IMR-90 (cell line): ENCODE measurements at regions not wholly inside any gene's neighbourhood (a gene's known extent, or its start where the extent isn't known, plus 50 kb on each side); places are given as distances from the start of the nearest gene placed in this dataset.

Experiments
- ATAC-seq: fragments of 200-7000 bp; cut with Tn5 transposase; 2 replicates; pipeline ENCODE4 v1.9.1; 2020; ENCODE audit warnings: low read depth, mild to moderate bottlenecking, moderate library complexity
- BruUV-seq: library from RNA; stranded (reverse); fragments of 400-500 nt; replicated peaks from 2 replicates; lab custom pipeline; 2021; lab: Mats Ljungman, UMichigan
- CTCF ChIA-PET: fragments of 300-600 bp; formaldehyde crosslinking; extraction: SDS; loops from one replicate; lab custom pipeline; 2021; ENCODE audit warnings: antibody characterized with exemption; lab: Yijun Ruan, JAX
- POLR2A ChIA-PET: fragments of 300-600 bp; sonication (Branson Sonifier 250); formaldehyde crosslinking; loops from one replicate; lab custom pipeline; 2022; ENCODE audit warnings: antibody characterized with exemption; ENCODE audit not compliant: unreplicated experiment; lab: Charles Lee
- DNase-seq: peaks from one replicate; pipeline ENCODE4 v3.0.0; 2013
- H2AFZ ChIP-seq: replicated peaks from 2 replicates; pipeline ENCODE3; 2013; ENCODE audit warnings: low read length, mild to moderate bottlenecking; ENCODE audit not compliant: poor library complexity
- H2AK5ac ChIP-seq: 2 replicates; pipeline ENCODE4 v1.6.1; 2013; ENCODE audit warnings: low read depth, low read length, inconsistent platforms
- H2AK9ac ChIP-seq: replicated peaks from 2 replicates; pipeline ENCODE3; 2013; ENCODE audit warnings: mild to moderate bottlenecking, low read depth, low read length, moderate library complexity; ENCODE audit not compliant: poor library complexity
- H2BK120ac ChIP-seq: 2 replicates; pipeline ENCODE4 v1.6.1; 2013; ENCODE audit warnings: low read depth, low read length, inconsistent platforms
- H2BK15ac ChIP-seq: 3 replicates; pipeline ENCODE4 v1.6.1; 2013; ENCODE audit warnings: low read depth, low read length, inconsistent platforms
- H2BK20ac ChIP-seq: 2 replicates; pipeline ENCODE4 v1.6.1; 2013; ENCODE audit warnings: low read depth, mild to moderate bottlenecking, inconsistent platforms, low read length, moderate library complexity
- H2BK5ac ChIP-seq: 2 replicates; pipeline ENCODE4 v1.6.1; 2013; ENCODE audit warnings: mild to moderate bottlenecking, low read depth, low read length, inconsistent platforms; ENCODE audit not compliant: poor library complexity, severe bottlenecking
- H3K14ac ChIP-seq: replicated peaks from 2 replicates; pipeline ENCODE4 v1.6.1; 2013; ENCODE audit warnings: low read depth, low read length, inconsistent platforms
- H3K18ac ChIP-seq: 2 replicates; pipeline ENCODE4 v1.6.1; 2013; ENCODE audit warnings: low read depth, low read length, control low read depth
- H3K23ac ChIP-seq: 2 replicates; pipeline ENCODE4 v1.6.1; 2013; ENCODE audit warnings: low read depth, low read length, inconsistent platforms
- H3K27ac ChIP-seq: 2 replicates; pipeline ENCODE4 v1.5.1; 2013; ENCODE audit warnings: mild to moderate bottlenecking, control low read depth, low read length; ENCODE audit not compliant: insufficient read depth
- H3K27me3 ChIP-seq: 2 replicates; pipeline ENCODE4 v1.6.1; 2013; ENCODE audit warnings: low read length; ENCODE audit not compliant: control insufficient read depth, insufficient read depth
- H3K36me3 ChIP-seq: 2 replicates; pipeline ENCODE4 v1.6.1; 2013; ENCODE audit warnings: low read length, mixed read lengths; ENCODE audit not compliant: control insufficient read depth, insufficient read depth
- H3K4ac ChIP-seq: 2 replicates; pipeline ENCODE4 v1.6.1; 2013; ENCODE audit warnings: low read depth, low read length, inconsistent platforms
- H3K4me1 ChIP-seq: 2 replicates; pipeline ENCODE4 v1.6.1; 2013; ENCODE audit warnings: low read length, mixed read lengths; ENCODE audit not compliant: control insufficient read depth, insufficient read depth
- H3K4me2 ChIP-seq: 2 replicates; pipeline ENCODE4 v1.6.1; 2013; ENCODE audit warnings: low read depth, mild to moderate bottlenecking, control low read depth, low read length, moderate library complexity
- H3K4me3 ChIP-seq: 2 replicates; pipeline ENCODE4 v1.5.1; 2013; ENCODE audit warnings: low read depth, mild to moderate bottlenecking, control low read depth, low read length, moderate library complexity; ENCODE audit not compliant: insufficient read depth
- H3K56ac ChIP-seq: 2 replicates; pipeline ENCODE4 v1.6.1; 2013; ENCODE audit warnings: low read length, inconsistent platforms; ENCODE audit not compliant: insufficient read depth; ENCODE audit errors: extremely low read depth
- H3K79me1 ChIP-seq, 2 experiments: 2 replicates each; pipeline ENCODE4 v1.6.1; 2013; ENCODE audit warnings: low read length in 2 of 2, inconsistent platforms in 1 of 2, low read depth in 1 of 2
- H3K9ac ChIP-seq: 2 replicates; pipeline ENCODE4 v1.6.1; 2013; ENCODE audit warnings: low read depth, low read length, control low read depth
- H3K9me1 ChIP-seq: 2 replicates; pipeline ENCODE4 v1.6.1; 2013; ENCODE audit warnings: low read length, inconsistent platforms; ENCODE audit not compliant: insufficient read depth
- H3K9me3 ChIP-seq: 2 replicates; pipeline ENCODE4 v1.6.1; 2013; ENCODE audit warnings: low read length; ENCODE audit not compliant: control insufficient read depth, insufficient read depth
- H4K20me1 ChIP-seq: 2 replicates; pipeline ENCODE4 v1.6.1; 2013; ENCODE audit warnings: low read length, inconsistent platforms; ENCODE audit not compliant: insufficient read depth
- H4K5ac ChIP-seq: 2 replicates; pipeline ENCODE4 v1.6.1; 2013; ENCODE audit warnings: mild to moderate bottlenecking, low read depth, low read length, control low read depth
- H4K8ac ChIP-seq, 2 experiments: 2 replicates each; pipeline ENCODE4 v1.6.1; 2013; ENCODE audit warnings: low read depth in 2 of 2, low read length in 2 of 2, control low read depth in 1 of 2, inconsistent platforms in 1 of 2
- H4K91ac ChIP-seq: 2 replicates; pipeline ENCODE4 v1.6.1; 2013; ENCODE audit warnings: low read depth, low read length, inconsistent platforms; ENCODE audit not compliant: insufficient read depth
- BHLHE40 ChIP-seq: fragments of 150-350 bp; IDR thresholded peaks from 2 replicates; pipeline ENCODE4 v1.6.1; 2016; ENCODE audit warnings: mild to moderate bottlenecking, low read depth, low read length
- CEBPB ChIP-seq: IDR thresholded peaks from 2 replicates; pipeline ENCODE4 v1.6.1; 2012; ENCODE audit warnings: low read depth, low read length, improper control_type of control experiment
- FOS ChIP-seq: fragments of 150-350 bp; IDR thresholded peaks from 2 replicates; pipeline ENCODE4 v1.6.1; 2016; ENCODE audit warnings: low read depth, low read length
- MXI1 ChIP-seq: IDR thresholded peaks from 2 replicates; pipeline ENCODE4 v1.6.1; 2012; ENCODE audit warnings: low read depth, mild to moderate bottlenecking, low read length, moderate library complexity, borderline replicate concordance
- RAD21 ChIP-seq: IDR thresholded peaks from 2 replicates; pipeline ENCODE4 v1.6.1; 2012; ENCODE audit warnings: low read length, improper control_type of control experiment
- SMC3 ChIP-seq: fragments of 150-350 bp; IDR thresholded peaks from 2 replicates; pipeline ENCODE4 v1.6.1; 2016; ENCODE audit warnings: low read depth, mild to moderate bottlenecking, antibody characterized with exemption, low read length, moderate library complexity
- WGBS, 2 experiments: methylation state at CpG; one replicate each; pipeline versions ENCODE4 v1.1.5 to v1.1.7; 2013; ENCODE audit warnings: missing lambda C conversion rate in 2 of 2; ENCODE audit not compliant: insufficient read length in 1 of 2; ENCODE audit errors: extremely low coverage in 2 of 2; 5-methylcytosine and 5-hydroxymethylcytosine counted together
- dilution Hi-C: fragments of 300-500 bp; cut with HindIII; formaldehyde crosslinking; loops from one replicate; pipeline ENCODE4 v1.14.3; 2018; ENCODE audit warnings: low sequenced_read_pairs; ENCODE audit not compliant: unreplicated experiment
- in situ Hi-C: fragments of 300-500 bp; cut with MboI; formaldehyde crosslinking; loops from 3 replicates; pipeline ENCODE4 v1.14.3; 2019; ENCODE audit warnings: low sequenced_read_pairs, inconsistent platforms, mixed read lengths
- intact Hi-C: fragments of 100-400 bp; cut with micrococcal nuclease; formaldehyde crosslinking; loops from 2 replicates; pipeline ENCODE4 v1.10.0; 2022

GRCh38 chr9:13597427-13597826, 317.9 kb upstream of the MPDZ start:
- Histone ChIP-seq H2AFZ (no peak overlapping the region), H4K5ac (no peak overlapping the region), H3K56ac (no peak overlapping the region), H2BK5ac (no peak overlapping the region), H3K4ac (no peak overlapping the region), H2BK20ac (no peak overlapping the region), H3K36me3 (no peaks in the 10 kb centered on the region), H3K4me3 (no peak overlapping the region), H4K91ac (no peak overlapping the region), H2BK120ac (no peak overlapping the region), H3K4me2 (no peak overlapping the region), H2AK9ac (no peak overlapping the region), H3K9me3 (no peaks in the 10 kb centered on the region), H3K27ac (no peak overlapping the region), H3K18ac (no peak overlapping the region), H3K9ac (no peak overlapping the region), H3K79me1 (no peaks in the 10 kb centered on the region), H3K23ac (no peak overlapping the region), H2BK15ac (no peak overlapping the region), H3K9me1 (no peaks in the 10 kb centered on the region), H3K27me3 (no peaks in the 10 kb centered on the region), H2AK5ac (no peak overlapping the region), H3K14ac (no peak overlapping the region), H4K20me1 (no peaks in the 10 kb centered on the region), H4K8ac (no peak overlapping the region), H3K4me1 (no peaks in the 10 kb centered on the region)
- POLR2A ChIA-PET, result no interaction called here
- DNase-seq (no peak), ATAC-seq (no peak)
- CTCF ChIA-PET, result no interaction called here
- no TSS peak for BruUV-seq
- TF ChIP-seq MXI1 (no peak), RAD21 (no peak), BHLHE40 (no peak), SMC3 (no peak), CEBPB (no peak), FOS (no peak)
- WGBS, 2 experiments, result no CpG with 5 or more reads among the region's 5 CpGs
- intact Hi-C loops, result no loop called here
- dilution Hi-C loops, result no loop called here
- in situ Hi-C loops, result no loop called here
